Stimulated activated naive B cell treated with anti-CD40 and anti-IgM and Interleukin-4, amounts not matched to agents 10 μg/mL and 1 μg/mL and 100 μg/mL, for 72 hours (primary cell): ENCODE measurements at regions not wholly inside any gene's neighbourhood (a gene's known extent, or its start where the extent isn't known, plus 50 kb on each side); places are given as distances from the start of the nearest gene placed in this dataset.
"Not testable (repeated sequence)": the region's sequence is repeated elsewhere in the genome, so short reads cannot be mapped to it uniquely, and the experiment has no call there.

Experiments used
- ATAC-seq, 2 donors: fragments of 150-1000 bp; cut with Tn5 transposase; replicated peaks; 2 replicates each; pipeline ENCODE4 v1.10.0; 2021; ENCODE audit warnings: moderate library complexity in 1 of 2
- DNase-seq: peaks from one replicate; pipeline ENCODE4 v3.0.0; 2021
- H3K27ac Mint-ChIP-seq: one replicate; pipeline ENCODE4 v1.8.0; 2022; ENCODE audit warnings: mild to moderate bottlenecking, mixed read lengths
- H3K27me3 Mint-ChIP-seq, 2 donors: one replicate each; pipeline ENCODE4 v1.8.0; 2022; ENCODE audit warnings: mixed read lengths in 2 of 2
- H3K36me3 Mint-ChIP-seq, 2 donors: one replicate each; pipeline ENCODE4 v1.8.0; 2022; ENCODE audit warnings: mixed read lengths in 2 of 2, mild to moderate bottlenecking in 1 of 2
- H3K4me1 Mint-ChIP-seq, 2 donors: one replicate each; pipeline ENCODE4 v1.8.0; 2022; ENCODE audit warnings: mixed read lengths in 2 of 2, mild to moderate bottlenecking in 1 of 2
- H3K4me3 Mint-ChIP-seq, 2 donors: one replicate each; pipeline ENCODE4 v1.8.0; 2022; ENCODE audit warnings: mild to moderate bottlenecking in 2 of 2, mixed read lengths in 2 of 2, moderate library complexity in 1 of 2
- H3K9me3 Mint-ChIP-seq, 2 donors: one replicate each; pipeline ENCODE4 v1.8.0; 2022; ENCODE audit warnings: mixed read lengths in 2 of 2, mild to moderate bottlenecking in 1 of 2

- Mint-ChIP-seq H3K27me3 (no peaks in the 10 kb centered on the region), H3K9me3 (peaks cover 4 to 10% of the 10 kb centered on the region in 2 donors)
- ATAC-seq, result no peak
Observed at GRCh38 chr2:35960596-35960995, 395.0 kb upstream of the CRIM1 start.

GRCh38 chr2:35957053-35957452, 398.5 kb upstream of the CRIM1 start:
- H3K4me1 Mint-ChIP-seq, H3K27ac Mint-ChIP-seq, H3K9me3 Mint-ChIP-seq, DNase-seq, H3K4me3 Mint-ChIP-seq, ATAC-seq, H3K27me3 Mint-ChIP-seq, H3K36me3 Mint-ChIP-seq: not testable (repeated sequence)

More at GRCh38 chr2:35960596-35960995, 395.0 kb upstream of the CRIM1 start:
- Mint-ChIP-seq H3K27ac (no peak overlapping the region), H3K36me3 (no peaks in the 10 kb centered on the region), H3K4me3 (no peak overlapping the region), H3K4me1 (no peaks in the 10 kb centered on the region)
- no peak for DNase-seq

GRCh38 chr2:35946478-35946877, 409.1 kb upstream of the CRIM1 start:
- no peak for ATAC-seq
- H3K27me3 Mint-ChIP-seq, result no peaks in the 10 kb centered on the region
- no peak for DNase-seq
- H3K4me3 Mint-ChIP-seq, result no peak overlapping the region
- peaks cover 0 to 2% of the 10 kb centered on the region in 2 donors for H3K9me3 Mint-ChIP-seq
- H3K36me3 Mint-ChIP-seq, result no peaks in the 10 kb centered on the region
- H3K4me1 Mint-ChIP-seq, result no peaks in the 10 kb centered on the region
- no peak overlapping the region for H3K27ac Mint-ChIP-seq

GRCh38 chr2:35938838-35939237, 416.7 kb upstream of the CRIM1 start:
- Mint-ChIP-seq H3K4me3 (no peak overlapping the region), H3K4me1 (no peaks in the 10 kb centered on the region), H3K27me3 (no peaks in the 10 kb centered on the region), H3K27ac (no peak overlapping the region), H3K9me3 (no peaks in the 10 kb centered on the region), H3K36me3 (no peaks in the 10 kb centered on the region)
- ATAC-seq, result no peak
- DNase-seq, result no peak

- no peaks in the 10 kb centered on the region for H3K9me3 Mint-ChIP-seq
- DNase-seq (no peak), ATAC-seq (no peak)
- H3K4me1 Mint-ChIP-seq, result no peaks in the 10 kb centered on the region
- H3K4me3 Mint-ChIP-seq, result no peak overlapping the region
- no peaks in the 10 kb centered on the region for H3K27me3 Mint-ChIP-seq
- no peak overlapping the region for H3K27ac Mint-ChIP-seq
- no peaks in the 10 kb centered on the region for H3K36me3 Mint-ChIP-seq
Observed at GRCh38 chr2:35933031-35933430, 422.5 kb upstream of the CRIM1 start.

GRCh38 chr2:35932276-35932963, 423.2 kb upstream of the CRIM1 start:
- Mint-ChIP-seq H3K9me3 (no peaks in the 10 kb centered on the region), H3K27ac (no peak overlapping the region), H3K4me1 (no peaks in the 10 kb centered on the region), H3K27me3 (no peaks in the 10 kb centered on the region), H3K36me3 (no peaks in the 10 kb centered on the region), H3K4me3 (no peak overlapping the region)
- ATAC-seq (no peak), DNase-seq (no peak)

- Mint-ChIP-seq H3K36me3 (no peaks in the 10 kb centered on the region), H3K9me3 (peaks cover 0 to 1% of the 10 kb centered on the region in 2 donors), H3K27ac (no peak overlapping the region), H3K27me3 (no peaks in the 10 kb centered on the region), H3K4me1 (no peaks in the 10 kb centered on the region), H3K4me3 (no peak overlapping the region)
- no peak for ATAC-seq
- no peak for DNase-seq
Observed at GRCh38 chr2:35931626-35932025, 424.0 kb upstream of the CRIM1 start.

GRCh38 chr2:35931115-35931514, 424.5 kb upstream of the CRIM1 start:
- H3K36me3 Mint-ChIP-seq, result no peaks in the 10 kb centered on the region
- DNase-seq, result no peak
- no peak overlapping the region for H3K27ac Mint-ChIP-seq
- no peak for ATAC-seq
- peaks cover 0 to 1% of the 10 kb centered on the region in 2 donors for H3K9me3 Mint-ChIP-seq
- no peaks in the 10 kb centered on the region for H3K4me1 Mint-ChIP-seq
- no peak overlapping the region for H3K4me3 Mint-ChIP-seq
- no peaks in the 10 kb centered on the region for H3K27me3 Mint-ChIP-seq

GRCh38 chr2:35929551-35929950, 426.0 kb upstream of the CRIM1 start:
- no peaks in the 10 kb centered on the region for H3K36me3 Mint-ChIP-seq
- H3K27me3 Mint-ChIP-seq, result no peaks in the 10 kb centered on the region
- H3K4me1 Mint-ChIP-seq, result no peaks in the 10 kb centered on the region
- ATAC-seq, result no peak
- H3K4me3 Mint-ChIP-seq, result no peak overlapping the region
- no peak for DNase-seq
- peaks cover 0 to 3% of the 10 kb centered on the region in 2 donors for H3K9me3 Mint-ChIP-seq
- H3K27ac Mint-ChIP-seq, result no peak overlapping the region

- H3K27me3 Mint-ChIP-seq, result no peaks in the 10 kb centered on the region
- no peak overlapping the region for H3K27ac Mint-ChIP-seq
- DNase-seq, result no peak
- no peaks in the 10 kb centered on the region for H3K36me3 Mint-ChIP-seq
- no peaks in the 10 kb centered on the region for H3K4me1 Mint-ChIP-seq
- no peak for ATAC-seq
- peaks cover 0 to 3% of the 10 kb centered on the region in 2 donors for H3K9me3 Mint-ChIP-seq
- H3K4me3 Mint-ChIP-seq, result no peak overlapping the region
Observed at GRCh38 chr2:35920061-35920460, 435.5 kb upstream of the CRIM1 start.

GRCh38 chr2:35915261-35915660, 440.3 kb upstream of the CRIM1 start:
- no peak overlapping the region for H3K4me3 Mint-ChIP-seq
- peaks cover 0 to 5% of the 10 kb centered on the region in 2 donors for H3K27me3 Mint-ChIP-seq
- H3K27ac Mint-ChIP-seq, result no peak overlapping the region
- H3K9me3 Mint-ChIP-seq, result peaks cover 0 to 1% of the 10 kb centered on the region in 2 donors
- DNase-seq (no peak), ATAC-seq (no peak)
- H3K36me3 Mint-ChIP-seq, result no peaks in the 10 kb centered on the region
- no peaks in the 10 kb centered on the region for H3K4me1 Mint-ChIP-seq

- Mint-ChIP-seq H3K9me3 (no peaks in the 10 kb centered on the region), H3K4me3 (no peak overlapping the region), H3K36me3 (no peaks in the 10 kb centered on the region), H3K27me3 (no peaks in the 10 kb centered on the region), H3K27ac (no peak overlapping the region), H3K4me1 (no peaks in the 10 kb centered on the region)
- ATAC-seq (no peak), DNase-seq (no peak)
Observed at GRCh38 chr2:35891936-35892335, 463.6 kb upstream of the CRIM1 start.

- Mint-ChIP-seq H3K36me3 (no peaks in the 10 kb centered on the region), H3K4me3 (no peak overlapping the region), H3K27me3 (no peaks in the 10 kb centered on the region), H3K27ac (no peak overlapping the region), H3K9me3 (no peaks in the 10 kb centered on the region), H3K4me1 (no peaks in the 10 kb centered on the region)
- no peak for ATAC-seq
- no peak for DNase-seq
Observed at GRCh38 chr2:35891528-35891927, 464.1 kb upstream of the CRIM1 start.

- H3K9me3 Mint-ChIP-seq, result no peaks in the 10 kb centered on the region
- ATAC-seq, result no peak
- no peaks in the 10 kb centered on the region for H3K36me3 Mint-ChIP-seq
- no peaks in the 10 kb centered on the region for H3K27me3 Mint-ChIP-seq
- no peak overlapping the region for H3K4me3 Mint-ChIP-seq
- no peak overlapping the region for H3K27ac Mint-ChIP-seq
- no peak for DNase-seq
- no peaks in the 10 kb centered on the region for H3K4me1 Mint-ChIP-seq
Observed at GRCh38 chr2:35887146-35887545, 468.4 kb upstream of the CRIM1 start.

- no peak overlapping the region for H3K27ac Mint-ChIP-seq
- peaks cover 0 to 4% of the 10 kb centered on the region in 2 donors for H3K27me3 Mint-ChIP-seq
- H3K9me3 Mint-ChIP-seq, result no peaks in the 10 kb centered on the region
- no peaks in the 10 kb centered on the region for H3K36me3 Mint-ChIP-seq
- no peaks in the 10 kb centered on the region for H3K4me1 Mint-ChIP-seq
- ATAC-seq (no peak), DNase-seq (no peak)
- H3K4me3 Mint-ChIP-seq, result no peak overlapping the region
Observed at GRCh38 chr2:35873921-35874320, 481.7 kb upstream of the CRIM1 start.

- Mint-ChIP-seq H3K27ac (no peak overlapping the region), H3K27me3 (peaks cover 0 to 4% of the 10 kb centered on the region in 2 donors), H3K4me1 (no peaks in the 10 kb centered on the region), H3K4me3 (no peak overlapping the region), H3K36me3 (no peaks in the 10 kb centered on the region), H3K9me3 (no peaks in the 10 kb centered on the region)
- ATAC-seq (no peak), DNase-seq (no peak)
Observed at GRCh38 chr2:35871672-35872071, 483.9 kb upstream of the CRIM1 start.
